PFSK-1 (cell line): ENCODE measurements at regions not wholly inside any gene's neighbourhood (a gene's known extent, or its start where the extent isn't known, plus 50 kb on each side); places are given as distances from the start of the nearest gene placed in this dataset.

ENCODE experiments used
- FOXP2 ChIP-seq: optimal IDR thresholded peaks from 2 replicates; pipeline ENCODE3; 2011; ENCODE audit warnings: borderline replicate concordance, control low read depth, inconsistent platforms; ENCODE audit not compliant: insufficient read depth; ENCODE audit errors: extremely low read length, extremely low read depth
- POLR2AphosphoS5 ChIP-seq: IDR thresholded peaks from 2 replicates; pipeline ENCODE4 v1.6.1; 2012; ENCODE audit warnings: low read depth, mild to moderate bottlenecking, control low read depth, low read length, moderate library complexity
- REST ChIP-seq, 2 experiments: IDR thresholded peaks; 2 replicates each; pipeline versions ENCODE4 v1.6.1 to v1.8.0; 2011 to 2012; ENCODE audit warnings: low read depth in 2 of 2, low read length in 2 of 2, control low read depth in 1 of 2, inconsistent platforms in 1 of 2, mild to moderate bottlenecking in 1 of 2, moderate library complexity in 1 of 2; ENCODE audit not compliant: insufficient read depth in 1 of 2

GRCh38 chr5:5826911-5827310 is 404.4 kb downstream of the ICE1 start:
- TF ChIP-seq FOXP2 (no peak), POLR2AphosphoS5 (no peak), REST (IDR thresholded peaks at IDR 0.05; ENCODE audit: insufficient read depth in 1 of 2, low read depth in 2 of 2, low read length in 2 of 2) (no peak)
